ENCODE measurements at regions not wholly inside any gene's neighbourhood (a gene's known extent, or its start where the extent isn't known, plus 50 kb on each side); places are given as distances from the start of the nearest gene placed in this dataset.

GRCh38 chr2:134117676-134118075 is 136.2 kb upstream of the MGAT5 start:
- no peak for ATAC-seq
- TF ChIP-seq CSRNP3 (CRISPR knock-in tag; IDR thresholded peaks at IDR 0.05) (no peak), POU6F1 (CRISPR knock-in tag; IDR thresholded peaks at IDR 0.05; ENCODE audit: borderline replicate concordance, low read depth) (no peak), CREB5 (CRISPR knock-in tag; IDR thresholded peaks at IDR 0.05; ENCODE audit: low read depth) (no peak), PPARA (CRISPR knock-in tag; IDR thresholded peaks at IDR 0.05; ENCODE audit: borderline replicate concordance) (no peak), PATZ1 (CRISPR knock-in tag; IDR thresholded peaks at IDR 0.05; ENCODE audit: borderline replicate concordance) (no peak), GLIS3 (CRISPR knock-in tag; IDR thresholded peaks at IDR 0.05) (no peak), SNAI2 (CRISPR knock-in tag; IDR thresholded peaks at IDR 0.05) (no peak), ZNF70 (CRISPR knock-in tag; IDR thresholded peaks at IDR 0.05) (no peak), ZNF8 (CRISPR knock-in tag; IDR thresholded peaks at IDR 0.05) (no peak), CSDC2 (CRISPR knock-in tag; IDR thresholded peaks at IDR 0.05) (no peak), TOX (CRISPR knock-in tag; IDR thresholded peaks at IDR 0.05; ENCODE audit: borderline replicate concordance) (no peak)

GRCh38 chr2:134118279-134119116 is 135.4 kb upstream of the MGAT5 start:
- TF ChIP-seq ZNF70 (CRISPR knock-in tag; IDR thresholded peaks at IDR 0.05) (no peak), CSDC2 (CRISPR knock-in tag; IDR thresholded peaks at IDR 0.05) (no peak), ZFP3 (CRISPR knock-in tag; IDR thresholded peaks at IDR 0.05) (no peak), TCF4 (CRISPR knock-in tag; IDR thresholded peaks at IDR 0.05; ENCODE audit: borderline replicate concordance) (no peak), TSHZ2 (CRISPR knock-in tag; IDR thresholded peaks at IDR 0.05) (no peak), OSR1 (CRISPR knock-in tag; IDR thresholded peaks at IDR 0.05) (no peak), ZC3H10 (CRISPR knock-in tag; IDR thresholded peaks at IDR 0.05) (no peak), TOX (CRISPR knock-in tag; IDR thresholded peaks at IDR 0.05; ENCODE audit: borderline replicate concordance) (no peak), BACH2 (CRISPR knock-in tag; IDR thresholded peaks at IDR 0.05; ENCODE audit: borderline replicate concordance) (no peak), PPARA (CRISPR knock-in tag; IDR thresholded peaks at IDR 0.05; ENCODE audit: borderline replicate concordance) (no peak), ZNF8 (CRISPR knock-in tag; IDR thresholded peaks at IDR 0.05) (no peak), SNAI2 (CRISPR knock-in tag; IDR thresholded peaks at IDR 0.05) (no peak), ZFP30 (CRISPR knock-in tag; IDR thresholded peaks at IDR 0.05) (no peak), ZNF565 (CRISPR knock-in tag; conservative IDR thresholded peaks at IDR 0.05; ENCODE audit: low read depth) (no peak), CREB5 (CRISPR knock-in tag; IDR thresholded peaks at IDR 0.05; ENCODE audit: low read depth) (no peak), RARB (CRISPR knock-in tag; IDR thresholded peaks at IDR 0.05) (no peak)
- peak; percentile 69 for ATAC-seq

Data from SK-N-SH treated with all-trans-retinoic acid at 6 μM for 48 hours (cell line).